ENCODE measurements at regions not wholly inside any gene's neighbourhood (a gene's known extent, or its start where the extent isn't known, plus 50 kb on each side); places are given as distances from the start of the nearest gene placed in this dataset.

GRCh38 chr5:71988808-71989207, 118.5 kb upstream of the MAP1B start:
- H3K4me3 ChIP-seq (ENCODE audit: low read length) = no peak overlapping the region
- no peaks in the 10 kb centered on the region for H3K27me3 ChIP-seq (ENCODE audit: insufficient read depth, low read length)
- no peaks in the 10 kb centered on the region for H3K9me3 ChIP-seq (ENCODE audit: insufficient read depth, low read depth, low read length)
- no peak overlapping the region for H3K9ac ChIP-seq (ENCODE audit: low read depth, low read length)
- no peaks in the 10 kb centered on the region for H3K4me1 ChIP-seq (ENCODE audit: insufficient read depth, low read length)
- no peaks in the 10 kb centered on the region for H3K36me3 ChIP-seq (ENCODE audit: insufficient read depth, low read depth, low read length)
- H3K27ac ChIP-seq (ENCODE audit: low read length) = no peak overlapping the region

- no peak overlapping the region for H3K27ac ChIP-seq (ENCODE audit: low read length)
- H3K4me3 ChIP-seq (ENCODE audit: low read length) = no peak overlapping the region
- H3K9me3 ChIP-seq (ENCODE audit: insufficient read depth, low read depth, low read length) = no peaks in the 10 kb centered on the region
- no peaks in the 10 kb centered on the region for H3K36me3 ChIP-seq (ENCODE audit: insufficient read depth, low read depth, low read length)
- no peak overlapping the region for H3K9ac ChIP-seq (ENCODE audit: low read depth, low read length)
- no peaks in the 10 kb centered on the region for H3K27me3 ChIP-seq (ENCODE audit: insufficient read depth, low read length)
- no peaks in the 10 kb centered on the region for H3K4me1 ChIP-seq (ENCODE audit: insufficient read depth, low read length)
Measured at GRCh38 chr5:71993600-71993999, 113.7 kb upstream of the MAP1B start.

- Histone ChIP-seq H3K27me3 (ENCODE audit: insufficient read depth, low read length) (no peaks in the 10 kb centered on the region), H3K9me3 (ENCODE audit: insufficient read depth, low read depth, low read length) (no peaks in the 10 kb centered on the region)
Measured at GRCh38 chr5:71996789-71997188, 110.5 kb upstream of the MAP1B start.

GRCh38 chr5:71998746-71999145, 108.5 kb upstream of the MAP1B start:
- no peaks in the 10 kb centered on the region for H3K9me3 ChIP-seq (ENCODE audit: insufficient read depth, low read depth, low read length)
- H3K9ac ChIP-seq (ENCODE audit: low read depth, low read length) = no peak overlapping the region
- no peaks in the 10 kb centered on the region for H3K4me1 ChIP-seq (ENCODE audit: insufficient read depth, low read length)
- H3K4me3 ChIP-seq (ENCODE audit: low read length) = no peak overlapping the region
- H3K27me3 ChIP-seq (ENCODE audit: insufficient read depth, low read length) = no peaks in the 10 kb centered on the region
- no peak overlapping the region for H3K27ac ChIP-seq (ENCODE audit: low read length)
- H3K36me3 ChIP-seq (ENCODE audit: insufficient read depth, low read depth, low read length) = no peaks in the 10 kb centered on the region

More at GRCh38 chr5:71996789-71997188, 110.5 kb upstream of the MAP1B start:
- H3K36me3 ChIP-seq (ENCODE audit: insufficient read depth, low read depth, low read length) = no peaks in the 10 kb centered on the region
- H3K4me1 ChIP-seq (ENCODE audit: insufficient read depth, low read length) = no peaks in the 10 kb centered on the region
- no peak overlapping the region for H3K4me3 ChIP-seq (ENCODE audit: low read length)
- H3K27ac ChIP-seq (ENCODE audit: low read length) = no peak overlapping the region
- H3K9ac ChIP-seq (ENCODE audit: low read depth, low read length) = no peak overlapping the region

- H3K4me1 ChIP-seq (ENCODE audit: insufficient read depth, low read length) = peaks cover 3% of the 10 kb centered on the region; the same call in 1 of the 2 replicates
- H3K9ac ChIP-seq (ENCODE audit: low read depth, low read length) = no peak overlapping the region
- H3K9me3 ChIP-seq (ENCODE audit: insufficient read depth, low read depth, low read length) = no peaks in the 10 kb centered on the region
- H3K36me3 ChIP-seq (ENCODE audit: insufficient read depth, low read depth, low read length) = no peaks in the 10 kb centered on the region
- no peak overlapping the region for H3K4me3 ChIP-seq (ENCODE audit: low read length)
- H3K27ac ChIP-seq (ENCODE audit: low read length) = no peak overlapping the region
- H3K27me3 ChIP-seq (ENCODE audit: insufficient read depth, low read length) = no peaks in the 10 kb centered on the region
Measured at GRCh38 chr5:72000707-72001106, 106.6 kb upstream of the MAP1B start.

- H3K27me3 ChIP-seq (ENCODE audit: insufficient read depth, low read length) = no peaks in the 10 kb centered on the region
- peaks cover 11% of the 10 kb centered on the region; the same call in 1 of the 2 replicates for H3K4me1 ChIP-seq (ENCODE audit: insufficient read depth, low read length)
- H3K9ac ChIP-seq (ENCODE audit: low read depth, low read length) = no peak overlapping the region
- H3K4me3 ChIP-seq (ENCODE audit: low read length) = no peak overlapping the region
- H3K36me3 ChIP-seq (ENCODE audit: insufficient read depth, low read depth, low read length) = no peaks in the 10 kb centered on the region
- H3K27ac ChIP-seq (ENCODE audit: low read length) = no peak overlapping the region
- H3K9me3 ChIP-seq (ENCODE audit: insufficient read depth, low read depth, low read length) = no peaks in the 10 kb centered on the region
Measured at GRCh38 chr5:72005671-72006070, 101.6 kb upstream of the MAP1B start.

- Histone ChIP-seq H3K36me3 (ENCODE audit: insufficient read depth, low read depth, low read length) (no peaks in the 10 kb centered on the region), H3K4me3 (ENCODE audit: low read length) (no peak overlapping the region), H3K9ac (ENCODE audit: low read depth, low read length) (no peak overlapping the region), H3K27ac (ENCODE audit: low read length) (no peak overlapping the region), H3K9me3 (ENCODE audit: insufficient read depth, low read depth, low read length) (no peaks in the 10 kb centered on the region), H3K27me3 (ENCODE audit: insufficient read depth, low read length) (no peaks in the 10 kb centered on the region), H3K4me1 (ENCODE audit: insufficient read depth, low read length) (peaks cover 11% of the 10 kb centered on the region; the same call in 1 of the 2 replicates)
Measured at GRCh38 chr5:72006361-72006760, 100.9 kb upstream of the MAP1B start.

GRCh38 chr5:72007336-72008111, 99.8 kb upstream of the MAP1B start:
- Histone ChIP-seq H3K4me3 (ENCODE audit: low read length) (no peak overlapping the region), H3K27ac (ENCODE audit: low read length) (no peak overlapping the region)

GRCh38 chr5:72009280-72009679, 98.0 kb upstream of the MAP1B start:
- Histone ChIP-seq H3K27me3 (ENCODE audit: insufficient read depth, low read length) (no peaks in the 10 kb centered on the region), H3K36me3 (ENCODE audit: insufficient read depth, low read depth, low read length) (no peaks in the 10 kb centered on the region), H3K4me1 (ENCODE audit: insufficient read depth, low read length) (peaks cover 11% of the 10 kb centered on the region; the same call in 1 of the 2 replicates), H3K4me3 (ENCODE audit: low read length) (no peak overlapping the region), H3K27ac (ENCODE audit: low read length) (no peak overlapping the region), H3K9me3 (ENCODE audit: insufficient read depth, low read depth, low read length) (no peaks in the 10 kb centered on the region), H3K9ac (ENCODE audit: low read depth, low read length) (0 out of 2 replicates have a peak overlapping the region, but pooled peaks have one; percentile 4)

More at GRCh38 chr5:72007336-72008111, 99.8 kb upstream of the MAP1B start:
- Histone ChIP-seq H3K9me3 (ENCODE audit: insufficient read depth, low read depth, low read length) (no peaks in the 10 kb centered on the region), H3K36me3 (ENCODE audit: insufficient read depth, low read depth, low read length) (no peaks in the 10 kb centered on the region), H3K4me1 (ENCODE audit: insufficient read depth, low read length) (peaks cover 11% of the 10 kb centered on the region; the same call in 1 of the 2 replicates), H3K9ac (ENCODE audit: low read depth, low read length) (no peak overlapping the region), H3K27me3 (ENCODE audit: insufficient read depth, low read length) (no peaks in the 10 kb centered on the region)

GRCh38 chr5:72010430-72010829, 96.8 kb upstream of the MAP1B start:
- Histone ChIP-seq H3K27ac (ENCODE audit: low read length) (no peak overlapping the region), H3K4me3 (ENCODE audit: low read length) (no peak overlapping the region), H3K9me3 (ENCODE audit: insufficient read depth, low read depth, low read length) (no peaks in the 10 kb centered on the region), H3K27me3 (ENCODE audit: insufficient read depth, low read length) (no peaks in the 10 kb centered on the region), H3K4me1 (ENCODE audit: insufficient read depth, low read length) (peaks cover 11% of the 10 kb centered on the region; the same call in 1 of the 2 replicates), H3K36me3 (ENCODE audit: insufficient read depth, low read depth, low read length) (no peaks in the 10 kb centered on the region), H3K9ac (ENCODE audit: low read depth, low read length) (no peak overlapping the region)

- no peak overlapping the region for H3K4me3 ChIP-seq (ENCODE audit: low read length)
- no peak overlapping the region for H3K27ac ChIP-seq (ENCODE audit: low read length)
- no peaks in the 10 kb centered on the region for H3K27me3 ChIP-seq (ENCODE audit: insufficient read depth, low read length)
- no peaks in the 10 kb centered on the region for H3K9me3 ChIP-seq (ENCODE audit: insufficient read depth, low read depth, low read length)
- no peaks in the 10 kb centered on the region for H3K36me3 ChIP-seq (ENCODE audit: insufficient read depth, low read depth, low read length)
- H3K9ac ChIP-seq (ENCODE audit: low read depth, low read length) = no peak overlapping the region
- H3K4me1 ChIP-seq (ENCODE audit: insufficient read depth, low read length) = no peaks in the 10 kb centered on the region; the same call in 1 of the 2 replicates
Measured at GRCh38 chr5:72012906-72013305, 94.4 kb upstream of the MAP1B start.

All from iPS-20b (cell line).